HCEC 1CT (cell line): ENCODE measurements at regions not wholly inside any gene's neighbourhood (a gene's known extent, or its start where the extent isn't known, plus 50 kb on each side); places are given as distances from the start of the nearest gene placed in this dataset.
"Not testable (repeated sequence)": the region's sequence is repeated elsewhere in the genome, so short reads cannot be mapped to it uniquely, and the experiment has no call there.

ENCODE experiments used
- DNase-seq: peaks from one replicate; pipeline ENCODE4 v3.0.0-alpha.2; 2017

DNA sequence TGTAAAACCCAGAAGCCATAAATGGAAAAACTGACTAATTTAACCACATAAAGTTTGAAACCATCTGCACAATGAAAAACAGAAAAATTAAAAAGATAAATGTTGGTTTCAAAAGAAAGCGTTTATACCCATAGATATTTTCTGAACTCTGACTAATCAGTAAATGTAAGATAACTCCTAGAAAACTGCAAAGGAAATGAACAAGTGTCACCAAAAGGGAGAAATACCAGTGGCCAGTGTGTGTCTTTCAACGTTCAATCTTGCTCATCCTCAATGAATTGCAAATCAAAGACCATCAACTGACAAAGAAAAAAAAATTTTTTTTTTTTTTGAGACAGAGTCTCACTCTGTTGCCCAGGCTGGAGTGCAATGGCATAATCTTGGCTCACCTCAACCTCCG is 180.1 kb downstream of the SYK start:
- DNase-seq, result no peak

DNA sequence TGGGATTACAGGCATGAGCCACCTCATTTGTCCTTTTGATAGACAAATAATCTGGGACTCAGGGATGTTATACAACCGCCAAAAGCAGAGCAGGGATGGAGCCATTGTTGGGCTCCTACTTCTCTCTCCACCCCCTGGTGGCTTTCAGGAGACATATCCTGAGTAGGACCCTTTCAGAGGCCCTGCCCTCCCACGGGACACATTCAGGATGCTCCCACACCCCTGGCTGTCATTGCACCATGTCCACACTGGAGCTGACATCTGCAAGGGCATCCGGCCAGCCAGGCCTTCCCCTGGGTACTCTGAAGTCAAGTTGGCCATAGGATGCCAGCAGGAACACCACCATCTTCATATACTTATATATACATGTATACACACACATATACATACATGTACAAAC is 181.8 kb downstream of the SYK start:
- no peak for DNase-seq

DNA sequence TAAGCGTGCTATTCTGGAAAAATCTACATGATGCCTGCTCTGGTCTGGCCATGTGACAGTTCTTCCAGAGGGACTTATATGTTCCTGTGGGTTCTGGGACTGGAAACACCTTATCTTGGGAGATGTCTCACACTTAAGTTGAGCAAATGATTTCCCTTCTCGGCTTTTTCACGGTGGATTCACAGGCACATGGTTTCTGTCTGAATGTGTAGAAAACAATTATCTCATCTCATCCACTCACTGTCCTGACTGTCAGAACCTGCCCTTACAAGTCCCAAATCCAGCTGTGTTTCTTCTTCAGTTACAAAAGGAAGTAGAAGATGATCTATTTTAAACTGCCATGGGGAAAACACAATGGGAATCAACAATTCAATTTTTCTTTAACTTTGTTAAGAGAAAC is 184.0 kb downstream of the SYK start:
- no peak for DNase-seq

DNA sequence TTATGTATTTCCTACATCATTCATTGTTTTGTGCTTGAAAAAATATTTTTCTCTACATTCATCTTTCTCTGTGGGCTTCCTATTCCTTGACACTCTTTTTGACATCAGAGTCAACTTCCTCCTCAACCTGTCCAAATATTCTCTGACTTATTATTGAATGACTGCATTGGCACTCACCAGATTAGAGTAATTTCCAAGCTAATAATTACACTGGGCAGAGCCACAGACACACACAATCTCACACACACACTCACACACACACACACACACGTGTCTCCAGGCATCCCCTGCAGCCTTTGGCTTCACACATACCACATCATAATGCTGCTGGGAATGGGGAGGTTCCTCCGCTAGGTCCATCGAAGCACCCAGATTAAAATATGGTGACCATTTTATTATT is 184.5 kb downstream of the SYK start:
- no peak for DNase-seq

DNA sequence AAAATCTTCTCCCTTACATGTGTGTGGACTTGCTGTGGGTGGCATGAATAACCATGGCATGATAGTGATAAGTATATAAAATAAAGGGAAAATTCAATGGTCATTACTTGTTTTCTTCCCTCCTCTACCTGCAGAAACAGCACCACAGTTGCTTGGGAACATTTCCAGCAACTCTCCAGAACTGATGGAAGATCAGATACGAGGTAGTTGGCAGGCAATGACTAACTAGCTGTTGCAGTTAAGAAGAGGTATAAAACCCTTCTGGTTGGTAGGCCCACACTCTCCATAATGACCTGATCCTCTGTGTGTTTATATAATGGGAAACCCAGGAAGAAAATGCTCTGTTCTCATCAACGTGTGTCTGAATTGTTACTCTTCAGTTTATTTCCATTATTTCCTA is 185.9 kb downstream of the SYK start:
- DNase-seq, result no peak

DNA sequence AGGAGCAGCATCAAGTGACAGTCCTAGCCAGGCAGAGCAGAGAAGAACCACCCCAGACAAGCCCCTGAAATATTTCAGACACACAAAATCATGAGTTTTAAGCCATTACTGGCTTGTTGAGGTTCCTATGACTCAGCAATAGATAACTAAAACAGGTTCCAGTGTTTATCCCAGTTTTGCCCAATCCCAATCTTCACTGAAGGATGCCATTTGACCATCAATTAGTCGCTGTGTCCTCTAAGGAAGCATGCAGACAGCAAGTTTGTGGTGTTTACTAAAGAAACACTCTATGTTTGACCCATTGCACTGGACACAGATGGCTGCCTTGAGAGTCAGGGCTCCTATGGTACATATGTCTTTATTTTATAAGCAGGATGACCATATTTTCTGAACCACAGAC is 186.7 kb downstream of the SYK start:
- no peak for DNase-seq

DNA sequence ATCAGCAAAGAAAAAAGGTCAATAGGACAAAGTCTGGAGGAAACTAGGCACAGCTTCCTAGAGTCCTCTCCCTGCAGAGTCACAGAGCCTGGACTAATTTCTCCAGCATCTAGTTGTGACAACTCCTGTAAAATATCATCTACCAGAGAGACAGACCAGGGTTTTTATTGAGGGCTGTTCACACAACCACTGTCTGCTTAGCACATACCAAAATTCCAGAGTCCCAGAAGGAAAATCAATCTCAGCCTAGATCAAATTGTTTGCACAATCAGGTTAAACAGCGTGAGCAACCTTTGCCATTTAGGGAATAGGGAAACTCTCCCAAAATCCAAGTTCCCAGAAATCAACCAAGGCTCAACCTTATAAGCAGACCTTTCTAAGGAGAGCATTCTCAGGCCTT is 190.3 kb downstream of the SYK start:
- DNase-seq, result peak; percentile 73

DNA sequence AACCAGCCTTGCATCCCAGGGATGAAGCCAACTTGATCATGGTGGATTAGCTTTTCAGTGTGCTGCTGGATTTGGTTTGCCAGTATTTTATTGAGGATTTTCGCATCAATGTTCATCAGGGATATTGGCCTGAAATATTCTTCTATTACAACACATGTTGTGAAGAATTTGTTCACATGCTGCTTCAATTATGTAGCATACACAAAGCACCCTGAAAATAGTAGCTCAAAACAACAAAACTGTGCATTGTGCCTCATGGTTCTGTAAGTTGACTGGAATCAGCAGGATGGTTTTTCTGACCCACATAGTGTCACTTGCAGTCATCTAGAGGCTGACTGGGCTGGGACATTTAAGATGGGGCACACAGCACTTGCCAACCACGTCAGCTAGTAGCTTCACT is 193.9 kb downstream of the SYK start:
- no peak for DNase-seq

DNA sequence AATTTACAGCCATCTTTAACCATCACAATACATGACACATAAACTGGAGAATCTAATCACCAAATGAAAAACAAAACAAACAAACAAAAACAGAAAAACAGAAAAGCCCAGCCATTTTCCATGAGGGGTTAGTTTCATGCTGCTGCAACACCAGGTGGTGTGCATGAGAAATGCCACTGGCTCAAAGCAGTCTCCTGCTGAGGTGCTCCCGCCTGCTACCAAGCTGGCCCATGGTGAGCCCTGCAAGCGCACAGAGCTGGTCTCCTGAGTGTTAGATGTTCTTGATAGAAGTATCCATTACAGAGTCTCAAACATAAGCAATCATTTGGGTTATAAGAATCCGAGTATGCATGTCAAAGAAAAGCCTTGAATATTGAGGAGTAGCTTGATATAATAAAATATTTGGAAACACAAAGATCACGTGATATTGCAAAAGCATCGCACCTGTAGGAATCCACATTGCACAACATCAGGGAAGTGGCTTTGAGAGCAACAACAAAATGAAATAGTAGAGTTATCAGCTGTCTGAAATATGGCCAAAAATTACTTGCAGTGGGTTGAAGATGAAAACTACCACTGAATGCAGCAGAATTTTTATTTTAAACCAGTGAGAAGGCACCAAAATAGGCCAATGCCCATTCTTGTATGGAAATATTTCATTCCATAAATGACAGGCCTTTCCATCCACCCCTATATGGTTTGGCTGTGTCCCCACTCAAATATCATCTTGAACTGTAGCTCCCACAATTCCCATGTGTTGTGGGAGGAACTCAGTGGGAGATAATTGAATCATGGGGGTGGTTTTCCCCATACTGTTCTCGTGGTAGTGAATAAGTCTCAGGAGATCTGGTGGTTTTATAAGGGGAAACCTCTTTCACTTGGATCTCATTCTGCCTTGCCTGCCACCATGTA is 194.8 kb downstream of the SYK start:
- DNase-seq, result no peak

DNA sequence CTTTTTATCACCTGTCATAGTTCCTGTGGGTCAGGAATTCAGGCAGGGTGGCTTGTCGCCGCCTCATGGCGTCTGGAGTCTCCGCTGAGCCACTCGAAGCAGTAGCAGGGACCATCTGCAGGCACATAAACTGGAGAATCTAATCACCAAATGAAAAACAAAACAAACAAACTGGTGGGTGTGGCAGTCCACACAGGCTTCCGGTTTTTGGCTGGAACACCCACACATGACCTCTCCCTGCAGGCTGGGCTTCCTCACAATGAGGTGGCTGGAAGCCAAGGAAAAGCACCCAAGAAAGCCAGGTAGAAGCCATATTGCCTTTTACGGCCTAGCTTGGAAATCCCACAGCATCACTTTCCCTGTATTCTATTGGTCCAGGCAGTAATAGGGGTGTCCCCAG is 197.0 kb downstream of the SYK start:
- DNase-seq, result no peak

DNA sequence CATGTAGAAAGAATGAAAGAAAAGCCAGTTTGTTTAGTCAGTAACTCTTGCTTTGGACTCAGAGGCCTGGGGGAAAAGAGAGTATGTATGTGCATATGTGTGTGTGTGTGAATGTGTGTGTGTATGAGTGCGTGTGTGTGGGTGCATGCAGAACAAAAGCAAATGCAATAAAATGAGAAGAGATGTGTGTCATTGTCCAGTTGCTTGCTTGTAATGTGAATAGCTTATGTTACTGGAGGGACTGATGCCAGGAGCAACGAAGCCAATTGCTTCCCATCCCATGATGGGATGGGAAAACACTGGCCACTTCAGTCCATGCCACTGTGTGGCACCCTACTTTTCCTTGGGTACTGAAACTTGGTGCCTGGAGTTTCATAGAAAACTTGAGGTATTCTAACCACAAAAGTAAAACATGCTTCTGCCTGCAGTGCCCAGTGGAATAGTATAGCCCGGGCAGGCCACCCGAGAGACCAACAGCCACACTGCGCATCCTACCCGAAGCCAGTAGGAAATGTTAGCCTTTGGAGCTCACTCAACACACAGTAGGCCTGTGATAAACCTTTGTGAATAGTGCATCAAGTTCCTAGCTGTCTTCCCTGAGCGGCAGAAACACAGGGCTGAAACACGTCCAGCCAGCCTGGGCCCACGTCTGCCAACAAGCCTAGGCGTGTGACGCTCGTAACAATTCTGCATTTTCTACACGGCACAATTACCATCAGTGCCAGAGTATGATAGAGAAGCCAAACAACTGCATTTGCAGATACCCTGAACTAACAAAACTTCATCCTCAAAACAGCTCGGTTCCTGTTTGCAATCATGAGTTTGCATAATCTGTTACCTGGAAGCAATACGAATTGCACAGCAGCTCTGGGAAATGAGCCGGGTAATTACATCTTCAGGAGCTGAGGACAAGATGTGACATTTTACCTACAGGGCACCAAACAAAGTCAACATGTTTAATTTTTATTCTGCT is 198.1 kb downstream of the SYK start:
- DNase-seq, result no peak

DNA sequence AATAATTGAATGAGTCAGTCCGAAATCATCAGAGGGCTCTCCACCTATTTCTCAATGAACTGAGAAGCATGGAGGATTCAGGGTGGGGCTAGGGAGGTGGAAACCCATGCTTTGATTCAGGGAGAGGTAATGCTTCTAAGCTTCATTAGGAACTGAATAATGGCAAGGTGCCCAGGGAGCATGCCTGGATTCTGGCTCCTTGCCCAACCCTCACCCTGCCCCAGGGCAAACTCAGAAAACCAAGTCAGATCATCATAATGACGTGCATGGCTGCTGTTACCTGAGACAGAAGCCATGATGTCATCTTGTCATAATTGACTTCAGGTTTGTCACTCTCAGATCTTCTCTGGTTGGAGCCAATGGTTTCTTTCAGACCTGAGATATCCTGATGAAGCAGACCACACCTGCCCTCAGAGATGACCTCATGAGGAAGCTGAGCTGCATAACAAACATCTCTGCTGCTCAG is 199.6 kb downstream of the SYK start:
- DNase-seq, result peak; percentile 66

DNA sequence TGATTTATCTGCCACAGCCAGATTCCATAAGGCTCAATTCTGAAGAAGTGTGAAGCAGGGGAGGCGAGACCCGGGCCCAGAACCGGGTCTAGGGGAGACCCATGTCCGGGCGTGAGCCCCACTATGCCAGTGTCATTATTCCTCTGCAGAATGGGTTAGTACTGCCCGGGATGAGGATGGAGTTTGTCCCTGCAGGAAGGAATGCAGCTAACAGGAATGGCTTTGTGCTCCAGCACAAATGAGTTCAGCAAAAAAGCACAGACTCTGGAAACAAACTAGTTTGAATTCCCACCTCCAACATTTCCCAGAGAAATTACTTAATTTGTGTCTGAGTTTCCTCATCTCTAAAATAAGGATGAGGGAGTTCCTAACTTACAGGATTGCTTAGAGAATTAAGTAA is 202.9 kb downstream of the SYK start:
- DNase-seq, result no peak

DNA sequence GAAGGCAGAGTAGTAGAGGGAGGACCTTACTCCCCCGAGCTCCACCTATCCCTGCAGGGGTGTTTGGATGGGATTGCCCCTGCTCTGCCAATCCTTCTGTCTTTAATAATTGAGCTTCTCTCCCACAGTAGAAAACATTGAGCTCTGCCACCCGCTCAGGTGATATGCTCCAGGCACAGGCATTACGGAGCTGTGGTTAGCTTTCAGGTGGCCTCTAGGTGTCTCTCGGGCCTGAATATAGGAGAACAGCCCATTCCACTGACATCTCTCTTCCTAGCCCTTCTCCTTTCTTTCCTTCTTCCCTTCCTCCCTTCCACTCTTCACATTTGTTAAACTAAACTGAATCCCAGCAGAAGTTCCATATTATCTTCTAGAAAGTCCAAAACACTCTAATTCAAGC is 203.4 kb downstream of the SYK start:
- no peak for DNase-seq

DNA sequence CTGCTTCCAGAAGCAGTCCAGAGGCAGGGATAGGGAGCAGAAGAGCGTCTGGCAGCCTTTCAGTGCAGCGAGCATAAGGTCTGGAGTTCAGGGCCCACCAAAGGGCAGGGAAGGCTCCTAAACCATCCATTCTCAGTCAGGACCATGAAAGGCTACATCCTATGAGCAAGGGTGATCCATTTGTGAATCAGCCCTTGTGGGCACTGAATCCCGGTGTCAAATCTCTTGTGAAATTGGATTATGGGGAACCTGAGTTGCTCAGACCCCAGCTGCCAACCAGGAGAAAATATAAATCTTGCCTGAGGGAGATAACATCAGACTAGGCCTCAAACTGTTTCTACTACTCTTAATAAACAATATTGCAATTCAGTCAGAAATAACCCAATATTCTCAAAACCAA is 204.4 kb downstream of the SYK start:
- no peak for DNase-seq

DNA sequence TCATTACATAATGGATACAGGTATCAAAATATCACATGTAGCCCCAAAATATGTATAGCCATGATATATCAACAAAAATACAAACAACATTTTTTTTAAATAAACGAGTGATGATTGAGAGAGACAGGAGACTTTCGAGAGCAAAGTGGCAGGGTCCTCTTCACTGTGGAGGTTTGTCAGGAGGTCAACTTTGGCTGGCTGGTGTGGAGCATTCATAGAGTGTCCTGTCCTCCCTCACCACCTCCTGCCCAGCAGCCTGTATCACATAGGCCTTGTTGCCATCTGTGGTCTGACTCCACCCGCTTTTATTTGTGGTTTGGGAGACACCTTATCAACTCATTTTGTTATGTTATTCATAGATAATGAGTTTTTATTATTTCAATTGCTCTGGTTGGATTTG is 206.9 kb downstream of the SYK start:
- DNase-seq, result no peak

DNA sequence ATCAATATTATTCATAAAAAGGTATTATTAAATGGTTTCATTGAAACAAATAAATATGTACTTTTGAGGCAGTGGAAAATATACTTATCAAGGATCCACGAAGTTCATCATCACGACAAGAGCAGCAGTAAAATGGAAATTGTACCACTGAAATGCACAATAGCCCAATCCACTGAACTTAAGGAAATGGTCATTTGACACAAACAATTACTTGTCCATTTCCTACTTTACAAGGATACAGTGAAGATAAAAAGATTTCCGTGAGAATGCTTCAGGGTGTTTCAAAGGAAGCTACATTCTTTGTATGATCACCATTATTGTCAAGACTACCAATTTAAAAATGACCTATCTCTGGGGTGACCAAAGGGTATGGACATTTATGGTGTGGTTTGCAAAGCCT is 210.3 kb downstream of the SYK start:
- no peak for DNase-seq

DNA sequence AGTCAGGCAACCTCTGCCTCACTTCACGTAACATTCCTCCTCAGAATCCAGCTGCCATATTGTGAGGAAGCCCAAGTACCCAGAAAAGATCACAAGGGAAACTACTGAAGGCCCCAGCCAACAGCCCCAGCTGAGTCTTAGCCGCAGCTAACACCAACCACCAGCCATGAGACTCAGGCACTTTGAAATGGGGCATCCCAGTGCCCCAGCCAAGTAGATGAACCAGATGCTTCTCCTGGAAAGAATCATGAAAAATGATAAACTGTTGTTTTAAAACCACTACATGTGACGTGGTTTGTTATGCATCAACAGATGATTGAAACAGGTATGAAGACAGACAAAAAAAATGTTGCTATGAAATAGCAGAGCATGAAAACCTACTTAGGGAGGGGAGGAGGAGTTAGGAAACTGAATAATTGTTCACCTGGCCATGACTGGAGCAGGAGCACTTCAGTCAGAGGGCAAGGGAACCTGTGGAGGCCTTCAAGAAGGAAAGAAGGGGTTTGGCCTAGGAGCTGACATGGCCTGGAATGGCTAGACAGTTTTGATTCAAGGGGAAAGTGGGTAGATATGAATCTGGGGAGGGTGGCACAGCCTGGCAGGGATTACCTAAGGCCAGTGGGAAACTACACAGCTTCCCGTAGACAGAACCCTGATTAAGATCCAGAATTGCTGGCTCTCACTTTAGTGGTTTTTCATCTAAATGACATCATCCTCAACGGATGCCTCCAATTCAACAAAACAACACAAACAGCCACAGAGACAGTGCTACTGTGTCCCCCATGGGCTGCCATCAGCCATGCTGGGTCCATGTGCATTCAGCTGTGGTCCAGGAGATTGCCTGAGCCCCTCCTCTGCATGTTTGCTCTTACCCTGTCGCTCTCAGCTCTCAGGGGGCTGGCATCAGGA is 211.6 kb downstream of the SYK start:
- no peak for DNase-seq

DNA sequence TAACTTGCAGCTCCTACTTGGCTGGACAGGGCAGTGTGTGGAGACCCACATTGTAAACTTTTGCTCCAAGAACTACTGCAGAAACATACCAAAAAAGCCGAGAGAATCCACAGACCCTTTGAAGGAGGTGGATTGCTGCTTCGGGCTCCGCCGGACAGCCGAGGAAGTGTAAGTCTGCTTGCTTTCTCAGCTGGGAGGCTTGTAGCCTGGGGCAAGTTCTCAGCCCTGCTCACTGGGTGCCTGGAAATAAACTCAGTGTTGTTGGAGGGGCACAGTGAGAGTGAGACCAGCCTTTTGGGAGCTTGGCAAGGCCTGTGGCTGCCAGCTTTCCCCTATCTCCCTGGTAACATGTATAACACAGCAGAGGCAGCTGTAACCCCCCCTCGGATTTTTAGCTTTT is 215.6 kb downstream of the SYK start:
- DNase-seq, result no peak

DNA sequence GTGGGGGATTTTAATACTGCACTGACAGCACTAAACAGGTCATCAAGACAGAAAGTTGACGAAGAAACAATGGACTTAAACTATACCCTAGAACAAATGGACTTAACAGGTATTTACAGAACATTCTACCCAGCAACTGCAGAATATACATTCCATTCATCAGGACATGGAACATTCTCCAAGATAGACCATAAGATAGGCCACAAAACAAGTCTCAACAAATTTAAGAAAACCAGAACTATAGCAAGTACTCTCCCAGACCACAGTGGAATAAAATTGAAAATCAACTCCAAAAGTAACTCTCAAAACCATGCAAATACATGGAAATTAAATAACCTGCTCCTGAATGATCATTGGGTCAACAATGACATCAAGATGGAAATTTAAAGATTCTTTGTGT is 218.3 kb downstream of the SYK start:
- DNase-seq, result not testable (repeated sequence)

DNA sequence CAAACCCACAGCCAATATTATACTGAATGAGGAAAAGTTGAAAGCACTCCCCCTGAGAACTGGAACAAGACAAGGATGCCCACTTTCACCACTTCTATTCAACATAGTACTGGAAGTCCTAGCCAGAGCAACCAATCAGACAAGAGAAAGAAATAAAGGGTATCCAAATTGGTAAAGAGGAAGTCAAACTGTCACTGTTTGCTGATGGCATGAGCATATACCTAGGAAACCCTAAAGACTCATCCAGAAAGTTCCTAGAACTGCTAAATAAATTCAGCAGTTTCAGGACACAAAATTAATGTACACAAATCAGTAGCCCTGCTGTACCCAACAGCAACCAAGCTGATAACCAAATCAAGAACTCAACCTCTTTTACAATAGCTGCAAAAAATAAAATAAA is 220.0 kb downstream of the SYK start:
- DNase-seq, result not testable (repeated sequence)

DNA sequence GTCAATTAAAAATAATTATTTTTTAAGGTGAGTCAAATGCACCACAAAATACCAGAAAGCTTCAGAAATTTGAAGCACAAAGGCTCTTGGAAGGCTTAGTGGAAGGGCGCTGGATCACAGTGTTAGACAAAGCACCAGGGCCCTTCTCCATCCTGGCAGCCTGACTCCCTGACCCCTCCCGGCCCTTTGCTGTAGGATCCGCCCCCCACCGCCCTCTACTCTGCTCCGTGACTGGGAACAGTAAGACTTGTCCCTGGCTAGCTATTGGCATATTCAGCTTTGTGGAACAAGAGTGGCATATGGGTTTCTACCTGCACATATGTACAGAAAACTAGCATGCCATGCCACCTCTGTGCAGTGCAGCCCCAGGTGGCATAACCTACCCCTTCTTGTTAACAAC is 222.1 kb downstream of the SYK start:
- DNase-seq, result no peak

DNA sequence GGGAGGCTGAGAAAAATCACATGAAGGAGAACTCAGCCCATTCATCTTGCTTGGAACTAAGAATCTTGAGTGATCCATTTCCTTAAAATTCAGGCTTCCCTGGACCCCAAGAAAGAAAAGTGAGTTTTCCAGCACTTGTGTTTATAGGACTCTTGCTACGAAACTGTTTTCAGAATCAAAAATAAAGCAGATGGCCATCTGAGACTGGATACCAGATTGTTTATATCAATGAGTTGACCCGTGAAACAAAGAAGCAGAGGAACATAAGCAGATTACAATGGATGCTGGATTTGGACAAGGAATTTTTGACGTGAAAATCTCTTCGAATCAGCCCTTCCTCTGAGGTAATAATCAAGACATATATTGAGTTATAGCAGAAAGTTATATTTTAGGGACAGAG is 223.2 kb downstream of the SYK start:
- DNase-seq, result no peak
